Lower leg skin (tissue), 3 donors: ENCODE measurements at regions not wholly inside any gene's neighbourhood (a gene's known extent, or its start where the extent isn't known, plus 50 kb on each side); places are given as distances from the start of the nearest gene placed in this dataset.

Experiments
- CTCF ChIP-seq, 3 donors: fragments of 450-650 bp; IDR thresholded peaks; one replicate each; pipeline ENCODE4 v1.5.1; 2016; ENCODE audit warnings: antibody characterized with exemption in 3 of 3, mild to moderate bottlenecking in 3 of 3, moderate library complexity in 2 of 3
- POLR2A ChIP-seq, 2 donors: fragments of 450-650 bp; IDR thresholded peaks; one replicate each; pipeline ENCODE4 v1.6.1; 2016 to 2017; ENCODE audit warnings: antibody characterized with exemption in 2 of 2, mild to moderate bottlenecking in 1 of 2, moderate library complexity in 1 of 2

GRCh38 chr3:166274351-166275023, 437.3 kb upstream of the BCHE start:
- TF ChIP-seq CTCF (IDR thresholded peaks at IDR 0.05) = no peak
- no peak for TF ChIP-seq POLR2A (IDR thresholded peaks at IDR 0.05)
